ENCODE measurements at regions not wholly inside any gene's neighbourhood (a gene's known extent, or its start where the extent isn't known, plus 50 kb on each side); places are given as distances from the start of the nearest gene placed in this dataset.

- TF ChIP-seq CTCF (conservative IDR thresholded peaks at IDR 0.05) = no peak
- no peak for TF ChIP-seq ZFX (IDR thresholded peaks at IDR 0.05)
These were observed 159.2 kb upstream of the PRSS1 start for GRCh38 chr7:142590077-142590476.
